GM18517 (cell line): ENCODE measurements at regions not wholly inside any gene's neighbourhood (a gene's known extent, or its start where the extent isn't known, plus 50 kb on each side); places are given as distances from the start of the nearest gene placed in this dataset.

ENCODE experiments used
- ATAC-seq: cut with Tn5 transposase; IDR thresholded peaks from one replicate; pipeline ENCODE4 v1.9.1; 2021; ENCODE audit warnings: mild to moderate bottlenecking, moderate library complexity; ENCODE audit not compliant: unreplicated experiment

DNA sequence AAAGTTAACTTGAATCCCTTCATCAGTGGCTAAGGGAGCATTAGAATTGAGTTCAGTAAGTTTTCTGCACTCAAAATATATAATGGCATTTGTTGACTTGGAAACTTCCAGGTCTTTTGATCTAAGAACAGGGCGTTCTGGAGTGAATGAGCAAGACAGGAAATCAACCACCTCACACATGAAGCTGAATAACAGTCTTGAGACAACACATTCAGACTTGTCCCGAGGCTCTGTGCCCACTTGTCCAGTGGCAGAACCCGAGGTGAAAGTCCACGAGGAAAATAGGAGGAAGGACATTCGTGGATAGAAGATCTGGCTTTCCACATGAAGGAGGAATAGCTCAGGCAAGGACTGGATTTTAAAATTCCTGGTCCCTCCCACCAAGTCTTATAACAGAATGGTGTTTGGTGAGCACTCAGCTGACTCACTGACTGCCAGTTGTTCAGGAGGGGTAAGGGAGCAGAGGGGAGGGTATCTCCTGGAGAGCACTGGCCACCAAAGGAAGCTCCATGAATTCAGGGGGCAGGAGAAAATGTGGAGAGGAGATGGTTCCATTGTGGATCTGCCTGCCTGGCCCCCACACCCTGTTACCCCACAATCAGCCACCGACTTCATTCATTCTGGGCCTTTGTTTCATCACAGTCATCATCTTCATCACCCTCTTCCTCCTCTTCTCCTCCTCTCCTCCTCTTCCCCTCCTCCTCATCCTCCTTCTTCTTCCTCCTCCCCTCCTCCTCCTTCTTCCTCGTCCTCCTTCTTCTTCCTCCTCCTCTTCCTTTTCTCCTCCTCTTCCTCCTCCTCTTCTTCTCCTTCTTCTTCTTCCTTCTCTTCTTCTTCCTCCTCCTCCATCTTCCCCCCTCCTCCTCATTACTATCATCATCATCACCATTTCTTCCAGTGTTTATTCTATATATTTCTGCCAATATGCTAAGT, 620.1 kb downstream of the MED13L start:
- no peak for ATAC-seq

DNA sequence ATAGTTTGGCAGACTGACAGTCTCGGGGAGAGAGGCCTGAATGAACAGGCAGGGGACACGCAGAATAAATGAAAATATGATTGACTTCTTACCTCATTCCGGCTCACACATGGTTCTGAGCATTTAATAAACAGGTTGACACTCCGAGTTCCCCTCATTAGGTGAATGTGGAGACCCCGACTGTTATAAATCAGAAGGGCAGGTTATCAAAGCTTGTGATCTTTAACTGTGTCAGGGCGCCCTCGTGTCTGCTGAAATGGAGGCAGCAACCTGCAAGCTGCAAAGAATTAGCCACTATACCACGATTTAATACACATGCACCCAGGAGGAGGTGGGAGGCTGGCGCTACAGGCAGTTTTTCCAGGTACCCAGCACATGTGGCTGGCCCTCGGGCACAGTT, 627.5 kb downstream of the MED13L start:
- no peak for ATAC-seq

DNA sequence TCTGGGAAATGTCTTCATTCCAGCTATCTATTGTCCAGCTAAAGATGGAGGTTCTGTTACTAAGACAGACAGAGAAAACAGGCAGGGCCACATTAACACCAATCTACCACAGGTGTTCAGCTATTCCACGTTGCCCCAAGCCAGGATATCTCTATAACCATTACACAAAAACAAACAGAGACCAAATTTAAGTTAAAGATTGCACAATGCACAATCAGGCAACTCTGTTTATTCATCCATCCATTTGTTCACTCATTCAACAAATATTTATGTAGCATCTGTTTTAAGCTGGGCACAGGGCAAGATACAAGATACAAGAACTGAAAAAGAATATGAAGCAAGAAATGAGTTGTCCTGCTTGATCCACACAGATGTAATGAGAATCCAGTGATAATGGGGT, 629.0 kb downstream of the MED13L start:
- ATAC-seq, result no peak

DNA sequence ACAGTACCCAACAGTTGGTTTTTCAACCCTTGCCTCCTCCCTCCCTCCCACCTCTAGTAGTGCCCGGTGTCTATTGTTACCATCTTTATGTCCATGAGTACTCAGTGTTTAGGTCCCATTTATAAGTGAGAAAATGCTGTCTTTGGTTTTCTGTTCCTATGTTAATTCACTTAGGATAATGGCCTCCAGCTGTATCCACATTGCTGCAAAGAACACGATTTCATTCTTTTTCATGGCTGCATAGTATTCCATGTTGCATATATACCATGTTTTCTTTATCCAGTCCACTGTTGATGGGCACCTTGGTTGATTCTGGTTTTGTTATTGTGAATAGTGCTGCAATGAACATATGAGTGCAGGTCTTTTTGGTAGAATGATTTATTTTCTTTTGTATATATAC, 631.3 kb downstream of the MED13L start:
- ATAC-seq, result no peak

DNA sequence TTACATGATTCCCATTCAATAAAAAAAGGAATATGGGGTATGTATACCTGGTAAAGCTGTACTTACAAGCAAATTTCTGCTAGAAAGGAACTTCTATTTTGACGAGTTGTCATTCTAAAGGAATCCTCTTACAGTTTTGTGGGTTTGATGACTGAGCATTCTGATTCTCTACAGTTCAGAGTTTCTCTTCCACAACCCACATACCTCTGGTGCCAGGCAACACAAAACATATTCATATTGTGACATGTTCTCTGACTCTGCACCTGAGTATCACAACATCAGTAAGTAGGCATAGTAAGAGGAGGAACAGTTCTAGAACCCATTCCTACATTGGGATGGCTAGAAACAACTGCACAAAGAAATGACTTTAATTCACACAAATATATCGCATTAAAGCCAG, 636.6 kb downstream of the MED13L start:
- no peak for ATAC-seq

DNA sequence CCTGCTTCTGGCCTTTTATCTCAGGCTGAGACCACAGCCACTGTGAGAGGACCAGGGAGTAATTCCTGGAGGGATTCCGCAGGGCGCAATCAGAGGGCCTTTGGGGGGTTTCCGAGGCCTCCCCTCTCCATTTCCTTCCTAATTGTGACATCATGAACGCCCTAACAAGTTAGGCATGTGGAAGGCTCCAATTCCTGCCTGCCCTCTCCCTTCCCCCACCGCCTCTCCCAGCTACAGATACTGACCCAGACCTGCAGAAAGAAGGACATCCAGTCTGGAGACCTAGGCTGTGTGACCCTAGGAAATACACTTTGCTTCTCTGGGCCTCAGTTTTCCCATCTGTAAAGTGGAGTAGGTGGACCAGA, 637.9 kb downstream of the MED13L start:
- no peak for ATAC-seq

DNA sequence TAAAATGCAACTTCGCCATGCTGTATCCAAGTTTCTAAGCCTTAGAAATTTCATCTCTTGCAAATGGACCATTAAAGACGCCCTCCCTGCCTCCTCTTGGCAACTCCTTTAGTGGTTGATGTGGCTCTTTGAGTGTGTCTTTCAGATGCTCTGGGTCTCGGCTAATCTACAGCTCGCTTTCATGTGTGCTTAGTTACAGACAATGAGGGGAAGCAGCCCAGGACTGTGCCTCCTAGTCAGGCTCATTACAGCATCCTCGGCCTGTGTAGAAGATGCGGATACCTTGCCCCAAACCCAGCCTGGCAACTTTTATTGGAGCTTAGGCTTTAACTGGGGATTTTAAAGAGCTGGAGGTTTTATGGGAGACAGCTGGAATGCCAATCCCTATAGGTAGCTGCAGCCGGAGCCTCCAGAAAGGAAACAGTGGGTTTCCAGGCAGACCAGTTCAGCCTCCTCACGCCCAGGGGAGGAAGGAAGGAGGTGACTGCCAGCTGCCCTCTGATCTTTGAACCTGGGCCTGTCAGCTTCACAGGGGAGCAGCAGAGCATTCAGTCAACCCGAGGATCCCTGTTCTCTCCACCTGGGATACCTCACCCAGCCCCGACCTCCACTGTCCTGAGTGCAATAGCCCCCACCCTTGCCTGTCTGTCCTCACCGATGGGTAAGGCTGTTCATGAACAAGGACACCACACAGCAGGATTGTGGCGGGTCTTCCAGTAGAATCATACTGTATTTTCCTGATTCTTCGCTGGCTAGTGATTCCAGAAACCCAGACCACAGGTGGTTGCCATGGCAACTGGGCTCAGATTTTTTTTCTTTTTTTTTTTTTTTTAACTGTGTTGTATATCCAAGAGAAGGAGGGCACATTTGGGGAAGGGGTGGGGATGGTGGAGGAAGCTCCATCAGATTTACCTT, 638.5 kb downstream of the MED13L start:
- ATAC-seq, result no peak

DNA sequence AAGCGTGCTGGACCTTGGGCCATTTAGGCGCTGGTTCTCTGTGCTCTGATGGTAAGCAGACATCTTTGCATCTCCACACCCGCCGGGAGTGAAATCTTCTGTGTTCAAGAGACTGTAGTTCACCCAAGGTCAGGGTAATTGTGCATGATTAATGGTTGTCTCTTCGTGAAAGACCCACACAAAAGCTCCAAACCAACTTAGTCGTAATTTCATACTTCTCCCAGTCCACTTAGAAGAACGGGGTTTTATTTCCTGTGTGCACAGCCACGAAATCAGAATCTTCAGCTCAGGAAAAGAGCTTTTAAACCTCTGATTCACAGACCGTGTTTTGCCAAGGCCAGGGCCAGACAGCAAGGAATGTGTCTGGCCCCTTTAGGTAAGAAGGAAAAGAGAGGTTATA, 640.9 kb downstream of the MED13L start:
- no peak for ATAC-seq

DNA sequence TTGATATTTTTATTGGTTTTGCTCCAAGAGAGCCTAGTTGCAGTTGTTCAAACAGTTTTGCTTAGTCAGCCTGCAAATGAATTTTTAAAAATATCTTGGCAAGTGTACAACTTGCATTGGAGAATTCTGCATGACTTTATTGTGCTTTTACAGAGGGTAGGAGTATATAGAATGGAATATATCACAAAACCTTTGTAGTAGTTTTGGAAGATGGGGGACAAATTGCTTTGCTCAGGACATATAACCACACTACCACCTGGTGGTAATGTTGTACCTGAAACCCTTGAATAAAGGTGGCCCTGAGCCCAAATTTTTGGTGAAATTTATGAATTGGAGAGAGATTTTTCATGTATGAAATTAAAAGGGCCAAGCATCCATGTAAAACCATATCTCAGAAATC, 645.2 kb downstream of the MED13L start:
- ATAC-seq, result no peak

DNA sequence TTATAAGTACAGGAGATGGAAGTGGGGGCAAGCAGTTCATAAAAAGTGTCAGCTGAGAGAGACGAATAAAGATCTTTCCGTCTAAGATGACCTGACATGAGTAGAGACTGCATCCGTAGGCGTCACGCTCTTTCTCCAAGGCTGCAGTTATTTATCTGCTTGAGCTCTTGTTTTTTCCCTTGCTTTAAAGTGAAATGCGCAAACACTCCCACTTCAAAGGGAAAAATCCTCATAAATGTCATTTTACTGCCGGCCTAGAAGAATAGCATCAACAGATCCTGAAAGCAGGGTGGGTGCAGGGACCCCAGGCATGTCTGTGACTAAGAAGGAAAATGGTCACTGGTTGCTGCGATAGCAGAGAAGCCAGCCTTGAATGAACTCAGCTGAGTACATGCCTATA, 647.4 kb downstream of the MED13L start:
- ATAC-seq, result no peak

DNA sequence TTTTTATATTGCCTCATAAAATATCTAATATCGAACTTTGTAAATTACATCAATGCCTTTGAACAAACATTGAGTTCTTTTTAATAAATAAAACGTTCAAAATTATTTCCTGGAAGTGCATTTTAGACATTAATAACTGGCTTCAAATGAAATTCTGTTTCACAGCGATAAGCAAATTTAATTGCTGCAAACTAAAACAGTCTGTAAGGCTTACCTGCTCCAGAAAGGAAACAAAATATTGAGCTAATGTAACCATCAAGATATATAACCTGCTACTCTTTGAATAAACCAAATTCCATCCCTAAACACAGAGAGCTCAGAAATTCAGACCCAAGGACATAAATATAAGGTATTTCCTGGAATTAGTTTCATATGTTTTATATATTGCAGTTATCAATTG, 651.3 kb downstream of the MED13L start:
- no peak for ATAC-seq

DNA sequence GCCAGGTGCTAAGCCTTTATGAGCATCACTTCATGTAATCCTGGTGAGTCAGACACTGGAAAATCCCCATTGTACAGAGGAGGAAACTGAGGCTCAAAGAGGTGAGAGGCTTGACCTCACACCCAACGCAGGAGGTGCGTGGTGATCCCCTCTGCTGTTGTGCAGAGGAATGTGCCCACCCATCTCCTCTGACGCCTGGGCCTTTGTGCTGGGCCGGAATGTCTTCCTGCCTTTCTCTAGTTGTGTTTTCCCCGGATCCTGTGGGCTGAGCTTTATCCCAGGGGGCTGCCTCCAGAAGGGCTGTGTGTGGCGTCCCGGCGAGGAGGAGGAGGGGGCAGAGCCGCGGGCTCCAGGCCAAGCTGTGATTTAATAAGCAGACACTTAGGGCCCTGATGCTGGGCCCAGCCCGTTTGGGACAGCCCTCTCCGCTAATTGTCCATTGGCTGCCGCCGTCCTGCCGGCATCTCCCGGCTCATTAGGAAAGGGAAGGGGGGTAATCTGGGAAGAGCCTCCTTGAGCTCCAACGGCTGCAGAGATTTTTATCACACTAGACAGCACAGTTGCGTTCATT, 653.6 kb downstream of the MED13L start:
- ATAC-seq, result no peak

DNA sequence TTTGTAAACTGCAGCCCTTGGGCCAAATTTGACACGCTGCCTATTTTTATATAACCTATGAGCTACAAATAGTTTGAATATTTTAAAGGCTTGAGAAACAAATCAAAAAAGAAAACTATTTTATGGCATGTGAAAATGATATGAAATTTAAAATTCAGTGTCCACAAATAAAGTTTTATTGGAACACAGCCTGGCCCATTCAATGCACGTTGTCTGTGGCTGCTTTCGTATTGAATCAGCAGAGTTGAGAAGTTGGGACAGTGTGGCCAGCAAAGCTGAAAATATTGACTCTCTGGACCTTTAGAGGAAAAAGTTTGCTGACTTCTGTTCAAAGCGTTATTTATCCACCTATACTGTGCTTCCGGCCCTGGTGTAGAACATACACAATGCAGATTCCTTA, 654.2 kb downstream of the MED13L start:
- no peak for ATAC-seq

DNA sequence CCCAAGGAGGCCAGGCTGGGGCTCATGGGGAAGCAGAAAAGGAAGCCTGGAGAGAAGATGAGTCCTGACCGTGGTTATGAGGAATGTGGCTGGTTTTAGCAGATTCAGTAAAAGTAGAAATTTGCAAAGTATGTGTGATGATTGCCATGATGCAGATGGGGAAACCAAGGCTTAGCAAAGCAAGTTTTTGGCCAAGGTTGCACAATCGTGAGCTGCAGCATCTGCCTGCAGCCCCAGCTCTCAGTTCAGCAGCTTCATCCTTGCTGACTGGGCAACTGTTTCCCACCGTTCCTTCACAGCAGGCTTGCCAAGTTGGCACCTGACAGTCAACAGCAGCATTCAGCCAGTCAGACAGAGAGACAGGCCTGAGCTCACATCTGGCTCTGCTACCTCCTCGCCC, 656.7 kb downstream of the MED13L start:
- ATAC-seq, result no peak

DNA sequence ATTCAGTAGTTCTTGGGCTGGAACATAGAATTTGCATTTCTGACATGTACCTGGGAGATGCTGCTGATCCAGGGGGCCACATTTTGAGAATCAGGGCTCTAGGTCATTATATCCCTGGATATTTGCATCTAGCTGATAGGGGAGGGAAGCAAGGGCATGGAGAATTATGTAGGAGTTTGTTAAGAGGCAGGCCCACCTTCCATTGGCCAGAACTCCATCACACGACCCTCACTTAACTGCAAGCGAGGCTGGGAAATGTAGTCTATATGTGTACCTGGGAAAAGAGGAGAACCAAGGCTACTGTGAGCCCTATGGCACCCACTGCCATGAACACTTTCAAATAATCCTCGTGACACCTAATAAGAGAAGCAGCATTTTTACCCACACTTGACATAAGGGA, 657.6 kb downstream of the MED13L start:
- ATAC-seq, result no peak

DNA sequence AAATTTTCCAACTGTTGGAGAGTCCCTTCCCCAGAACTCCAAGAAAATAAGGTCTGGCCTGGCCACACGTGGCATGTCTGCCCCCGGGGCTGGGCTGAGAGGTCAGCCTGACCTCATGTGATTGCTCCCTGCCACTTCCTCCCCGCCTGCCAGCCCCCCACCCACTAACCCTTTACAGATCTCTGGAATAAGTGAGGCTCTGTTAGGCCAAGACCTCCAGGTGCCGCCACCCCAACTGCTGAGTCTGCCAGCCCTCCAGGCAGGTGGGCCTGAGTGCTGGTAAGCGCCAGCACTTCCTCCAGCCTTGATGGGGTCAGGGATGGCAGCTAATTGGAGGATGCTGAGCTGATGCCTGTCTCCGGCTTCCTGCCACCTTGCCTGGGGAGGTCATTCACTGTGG, 658.4 kb downstream of the MED13L start:
- no peak for ATAC-seq

DNA sequence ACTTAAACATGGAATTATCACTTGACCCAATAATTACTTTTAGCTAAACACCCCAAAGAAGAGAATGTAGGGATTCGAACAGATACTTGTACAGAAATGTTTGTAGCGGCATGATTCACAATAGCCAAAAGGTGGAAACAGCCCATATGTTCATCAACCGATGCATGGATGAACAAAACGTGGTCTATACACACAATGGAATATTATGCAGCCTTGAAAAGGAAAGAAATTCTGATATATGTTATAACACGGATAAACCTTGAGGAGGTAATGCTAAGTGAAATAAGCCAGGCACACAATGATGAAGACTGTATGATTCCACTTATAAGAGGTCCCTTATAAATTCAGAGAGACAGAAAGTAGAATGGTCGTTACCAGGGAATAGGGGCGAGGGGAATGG, 659.4 kb downstream of the MED13L start:
- no peak for ATAC-seq

DNA sequence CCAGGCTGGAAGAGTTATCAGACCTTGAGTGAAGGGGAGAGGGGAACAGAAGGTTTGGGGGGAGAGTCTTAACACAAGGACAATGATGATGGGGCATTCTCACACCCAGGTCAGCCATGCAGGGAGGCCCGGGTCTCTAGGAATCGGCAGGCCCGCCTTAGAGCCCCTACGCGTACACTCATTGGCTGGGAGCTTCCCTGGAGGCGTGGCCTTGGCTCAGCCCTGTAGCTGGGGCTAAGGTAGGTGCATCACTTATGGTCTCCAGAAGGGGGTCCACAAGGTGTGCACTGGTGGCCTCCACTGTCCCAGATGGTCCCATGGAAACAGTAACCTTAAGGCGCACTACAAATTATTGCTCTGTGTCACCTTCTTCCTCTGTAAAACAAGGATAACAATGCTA, 660.1 kb downstream of the MED13L start:
- no peak for ATAC-seq

DNA sequence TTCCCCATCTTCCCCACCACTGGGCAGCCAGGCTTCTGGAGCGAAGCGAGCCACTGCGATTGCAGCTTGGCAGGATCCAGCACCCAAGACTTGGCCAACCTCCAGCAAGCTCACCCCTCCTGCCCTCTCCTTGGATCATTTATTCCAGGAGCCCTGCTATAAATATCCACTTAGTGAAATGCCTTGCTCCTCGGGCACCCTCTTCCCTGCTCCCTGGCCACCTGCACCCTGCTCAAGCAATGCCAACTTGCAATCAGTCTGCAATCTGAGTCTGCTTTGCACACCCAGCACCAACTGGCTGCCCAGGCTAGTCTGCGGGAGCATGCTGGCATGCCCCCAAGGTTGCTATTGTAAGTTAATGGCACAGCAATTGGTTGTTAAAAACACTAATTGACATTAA, 666.0 kb downstream of the MED13L start:
- ATAC-seq, result no peak

DNA sequence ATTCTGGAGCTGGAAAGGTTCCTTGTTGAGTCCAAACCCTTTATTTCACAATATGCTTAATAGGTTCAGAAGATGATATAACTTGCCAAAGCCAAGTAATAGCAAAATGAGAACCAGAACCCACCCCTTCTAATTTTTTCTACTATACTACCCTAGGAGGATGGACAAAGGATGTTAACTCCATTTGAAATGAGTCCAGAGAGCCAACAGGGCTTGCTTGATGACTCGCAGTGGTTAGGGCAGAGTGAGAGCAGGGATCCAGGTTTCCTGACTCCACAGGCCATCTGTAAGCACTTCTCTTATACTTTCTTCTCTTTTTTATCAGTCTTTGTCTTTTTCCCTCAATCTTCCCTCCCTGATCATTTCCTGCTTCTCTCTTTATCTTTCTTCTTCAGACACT, 668.1 kb downstream of the MED13L start:
- no peak for ATAC-seq

DNA sequence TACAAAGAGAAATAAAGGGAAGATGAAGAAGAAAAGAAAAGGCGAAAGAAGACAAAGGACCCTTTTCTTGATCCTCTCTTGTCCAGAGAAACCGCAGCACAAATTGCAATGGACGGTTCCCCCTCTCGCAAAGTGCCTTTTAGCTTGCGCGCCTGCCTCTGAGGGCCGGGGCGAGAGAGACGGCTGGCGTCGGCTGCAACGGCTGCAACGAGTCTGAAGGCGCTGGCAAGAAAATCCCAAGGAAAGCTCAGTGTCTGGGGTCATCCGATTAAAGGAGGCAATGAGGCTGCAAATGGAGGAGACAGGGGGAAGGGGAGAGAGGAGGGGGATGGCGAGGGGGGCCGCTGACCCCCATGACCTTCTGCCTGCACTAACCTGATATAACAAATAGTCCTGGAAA, 671.5 kb downstream of the MED13L start:
- no peak for ATAC-seq
